ENCODE measurements at regions not wholly inside any gene's neighbourhood (a gene's known extent, or its start where the extent isn't known, plus 50 kb on each side); places are given as distances from the start of the nearest gene placed in this dataset.

GRCh38 chr6:1100269-1100668 lies 211.6 kb upstream of the FOXQ1 start:
- no peak for TF ChIP-seq FOXP2 (optimal IDR thresholded peaks at IDR 0.05; ENCODE audit: borderline replicate concordance, extremely low read depth, extremely low read length, insufficient read depth)
- TF ChIP-seq REST (IDR thresholded peaks at IDR 0.05; ENCODE audit: insufficient read depth in 1 of 2, low read depth in 2 of 2, low read length in 2 of 2) = no peak
- TF ChIP-seq TAF1 (IDR thresholded peaks at IDR 0.05; ENCODE audit: borderline replicate concordance, insufficient read depth, low read length) = no peak
- no peak for TF ChIP-seq SIN3A (IDR thresholded peaks at IDR 0.05; ENCODE audit: borderline replicate concordance, insufficient read depth, low read length)
- no peak for TF ChIP-seq POLR2AphosphoS5 (IDR thresholded peaks at IDR 0.05; ENCODE audit: low read depth, low read length)

GRCh38 chr6:1099264-1099663 lies 212.6 kb upstream of the FOXQ1 start:
- TF ChIP-seq POLR2AphosphoS5 (IDR thresholded peaks at IDR 0.05; ENCODE audit: low read depth, low read length) = no peak
- no peak for TF ChIP-seq REST (IDR thresholded peaks at IDR 0.05; ENCODE audit: insufficient read depth in 1 of 2, low read depth in 2 of 2, low read length in 2 of 2)
- TF ChIP-seq SIN3A (IDR thresholded peaks at IDR 0.05; ENCODE audit: borderline replicate concordance, insufficient read depth, low read length) = no peak
- TF ChIP-seq TAF1 (IDR thresholded peaks at IDR 0.05; ENCODE audit: borderline replicate concordance, insufficient read depth, low read length) = no peak
- TF ChIP-seq FOXP2 (optimal IDR thresholded peaks at IDR 0.05; ENCODE audit: borderline replicate concordance, extremely low read depth, extremely low read length, insufficient read depth) = no peak

- TF ChIP-seq REST (IDR thresholded peaks at IDR 0.05; ENCODE audit: insufficient read depth in 1 of 2, low read depth in 2 of 2, low read length in 2 of 2) (no peak), FOXP2 (optimal IDR thresholded peaks at IDR 0.05; ENCODE audit: borderline replicate concordance, extremely low read depth, extremely low read length, insufficient read depth) (no peak), POLR2AphosphoS5 (IDR thresholded peaks at IDR 0.05; ENCODE audit: low read depth, low read length) (no peak), TAF1 (IDR thresholded peaks at IDR 0.05; ENCODE audit: borderline replicate concordance, insufficient read depth, low read length) (no peak), SIN3A (IDR thresholded peaks at IDR 0.05; ENCODE audit: borderline replicate concordance, insufficient read depth, low read length) (no peak)
Measured at GRCh38 chr6:1096967-1097765, 214.7 kb upstream of the FOXQ1 start.

GRCh38 chr6:1094306-1094705 lies 217.6 kb upstream of the FOXQ1 start:
- no peak for TF ChIP-seq POLR2AphosphoS5 (IDR thresholded peaks at IDR 0.05; ENCODE audit: low read depth, low read length)
- no peak for TF ChIP-seq FOXP2 (optimal IDR thresholded peaks at IDR 0.05; ENCODE audit: borderline replicate concordance, extremely low read depth, extremely low read length, insufficient read depth)
- TF ChIP-seq SIN3A (IDR thresholded peaks at IDR 0.05; ENCODE audit: borderline replicate concordance, insufficient read depth, low read length) = no peak
- no peak for TF ChIP-seq REST (IDR thresholded peaks at IDR 0.05; ENCODE audit: insufficient read depth in 1 of 2, low read depth in 2 of 2, low read length in 2 of 2)
- TF ChIP-seq TAF1 (IDR thresholded peaks at IDR 0.05; ENCODE audit: borderline replicate concordance, insufficient read depth, low read length) = no peak
